Kidney (tissue), 13 donors: ENCODE measurements at regions not wholly inside any gene's neighbourhood (a gene's known extent, or its start where the extent isn't known, plus 50 kb on each side); places are given as distances from the start of the nearest gene placed in this dataset.
A peak's percentile ranks its signal among the peaks of the same experiment; 100 is the strongest.

Experiments
- DNase-seq, 5 donors: peaks; one replicate each; pipeline ENCODE4 v3.0.0-alpha.2; 2013 to 2020
- FAIRE-seq: peaks from 2 replicates; lab custom pipeline; 2012; peaks lifted over from hg19 to GRCh38; lab: Jason Lieb, UNC
- H3K27ac ChIP-seq, 2 donors: one replicate each; pipeline ENCODE4 v1.7.0; 2013; ENCODE audit warnings: low read depth in 2 of 2, low read length in 2 of 2, inconsistent platforms in 1 of 2
- H3K27me3 ChIP-seq: one replicate; pipeline ENCODE4 v1.7.1; 2013; ENCODE audit warnings: low read length, inconsistent platforms; ENCODE audit not compliant: control insufficient read depth, insufficient read depth
- H3K36me3 ChIP-seq, 3 donors: one replicate each; pipeline versions ENCODE4 v1.7.0 to v1.7.1; 2013; ENCODE audit warnings: low read length in 3 of 3, control low read depth in 1 of 3, inconsistent platforms in 1 of 3; ENCODE audit not compliant: insufficient read depth in 3 of 3, control insufficient read depth in 2 of 3
- H3K4me1 ChIP-seq, 3 donors: one replicate each; pipeline versions ENCODE4 v1.7.0 to v1.7.1; 2013; ENCODE audit warnings: low read length in 3 of 3, inconsistent platforms in 1 of 3, low read depth in 1 of 3; ENCODE audit not compliant: control insufficient read depth in 2 of 3, insufficient read depth in 2 of 3
- H3K4me3 ChIP-seq, 3 donors: one replicate each; pipeline versions ENCODE4 v1.7.0 to v1.8.1; 2013; ENCODE audit warnings: low read length in 3 of 3, control low read depth in 1 of 3, inconsistent platforms in 1 of 3
- H3K9ac ChIP-seq, 3 donors: one replicate each; pipeline versions ENCODE4 v1.7.0 to v1.7.1; 2013; ENCODE audit warnings: low read length in 3 of 3, control low read depth in 1 of 3, inconsistent platforms in 1 of 3
- H3K9me3 ChIP-seq, 3 donors: one replicate each; pipeline versions ENCODE4 v1.7.0 to v1.7.1; 2013; ENCODE audit warnings: low read length in 3 of 3, control low read depth in 1 of 3, inconsistent platforms in 1 of 3; ENCODE audit not compliant: control insufficient read depth in 2 of 3, insufficient read depth in 1 of 3
- intact Hi-C: fragments of 100-400 bp; cut with DNase I; formaldehyde crosslinking; loops from one replicate; pipeline ENCODE4 v1.11.1; 2022
- TF ChIP-seq, protein P1 (sequence below): IDR thresholded peaks from 3 replicates; pipeline ENCODE4 v1.5.1; 2012; ENCODE audit warnings: mild to moderate bottlenecking, moderate library complexity, borderline replicate concordance; ENCODE audit not compliant: insufficient read depth; ENCODE audit errors: extremely low read depth
- donor health status: control.
- donor health status: control.
- donor health status: control.
- donor health status: control.
- donor health status: control.
- donor health status: DM: yes; HTN: yes; CAD: no.
- donor health status: Normal renal cell carcinoma (clear cell type).

- Histone ChIP-seq H3K9ac (no peak overlapping the region), H3K27ac (no peak overlapping the region), H3K27me3 (no peaks in the 10 kb centered on the region), H3K36me3 (no peaks in the 10 kb centered on the region), H3K9me3 (no peaks in the 10 kb centered on the region), H3K4me1 (no peaks in the 10 kb centered on the region), H3K4me3 (no peak overlapping the region)
- DNase-seq (peak in 1 of 5 donors; percentile 13), FAIRE-seq (peak; percentile 38)
- TF ChIP-seq, protein P1, sequence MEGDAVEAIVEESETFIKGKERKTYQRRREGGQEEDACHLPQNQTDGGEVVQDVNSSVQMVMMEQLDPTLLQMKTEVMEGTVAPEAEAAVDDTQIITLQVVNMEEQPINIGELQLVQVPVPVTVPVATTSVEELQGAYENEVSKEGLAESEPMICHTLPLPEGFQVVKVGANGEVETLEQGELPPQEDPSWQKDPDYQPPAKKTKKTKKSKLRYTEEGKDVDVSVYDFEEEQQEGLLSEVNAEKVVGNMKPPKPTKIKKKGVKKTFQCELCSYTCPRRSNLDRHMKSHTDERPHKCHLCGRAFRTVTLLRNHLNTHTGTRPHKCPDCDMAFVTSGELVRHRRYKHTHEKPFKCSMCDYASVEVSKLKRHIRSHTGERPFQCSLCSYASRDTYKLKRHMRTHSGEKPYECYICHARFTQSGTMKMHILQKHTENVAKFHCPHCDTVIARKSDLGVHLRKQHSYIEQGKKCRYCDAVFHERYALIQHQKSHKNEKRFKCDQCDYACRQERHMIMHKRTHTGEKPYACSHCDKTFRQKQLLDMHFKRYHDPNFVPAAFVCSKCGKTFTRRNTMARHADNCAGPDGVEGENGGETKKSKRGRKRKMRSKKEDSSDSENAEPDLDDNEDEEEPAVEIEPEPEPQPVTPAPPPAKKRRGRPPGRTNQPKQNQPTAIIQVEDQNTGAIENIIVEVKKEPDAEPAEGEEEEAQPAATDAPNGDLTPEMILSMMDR = no peak
- intact Hi-C loops = no loop called here
Measured at GRCh38 chr2:12236136-12236844, 480.4 kb upstream of the TRIB2 start.

- FAIRE-seq (no peak), DNase-seq (no peak)
- no peak overlapping the region for H3K9ac ChIP-seq
- intact Hi-C loops = no loop called here
- H3K4me3 ChIP-seq = no peak overlapping the region
- no peak overlapping the region for H3K27ac ChIP-seq
- H3K9me3 ChIP-seq = no peaks in the 10 kb centered on the region
- H3K4me1 ChIP-seq = no peaks in the 10 kb centered on the region
- no peaks in the 10 kb centered on the region for H3K36me3 ChIP-seq
- TF ChIP-seq, protein P1 = no peak
- H3K27me3 ChIP-seq = no peaks in the 10 kb centered on the region
Measured at GRCh38 chr2:12240206-12240605, 476.5 kb upstream of the TRIB2 start.

DNA sequence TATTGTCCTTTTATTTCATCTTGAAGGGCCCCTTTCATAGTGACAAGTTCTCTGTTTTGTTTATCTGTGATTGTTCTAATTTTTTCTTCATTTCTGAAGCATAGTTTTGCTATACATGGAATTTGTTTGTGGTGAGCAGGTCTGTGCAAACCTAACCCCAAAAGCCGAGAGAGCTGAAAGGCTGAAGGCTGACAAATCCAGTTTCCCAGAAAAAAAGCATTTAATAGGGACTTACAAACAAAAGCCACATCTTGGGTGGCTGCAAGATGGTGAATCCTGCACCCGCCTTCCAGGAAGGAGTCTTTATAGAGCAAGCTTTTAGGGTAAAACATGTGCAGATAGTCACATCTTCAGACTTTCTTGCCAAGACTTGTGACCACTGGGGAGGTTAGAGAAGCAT lies 473.4 kb upstream of the TRIB2 start:
- Histone ChIP-seq H3K4me1 (no peaks in the 10 kb centered on the region), H3K9ac (no peak overlapping the region), H3K4me3 (no peak overlapping the region), H3K36me3 (no peaks in the 10 kb centered on the region), H3K9me3 (no peaks in the 10 kb centered on the region), H3K27ac (no peak overlapping the region), H3K27me3 (no peaks in the 10 kb centered on the region)
- FAIRE-seq = no peak
- intact Hi-C loops = no loop called here
- DNase-seq = no peak
- TF ChIP-seq, protein P1 = no peak

GRCh38 chr2:12244070-12244469 lies 472.7 kb upstream of the TRIB2 start:
- intact Hi-C loops = no loop called here
- H3K9ac ChIP-seq = no peak overlapping the region
- no peak for FAIRE-seq

More at GRCh38 chr2:12244070-12244469, 472.7 kb upstream of the TRIB2 start:
- H3K9me3 ChIP-seq = no peaks in the 10 kb centered on the region
- H3K27me3 ChIP-seq = no peaks in the 10 kb centered on the region
- TF ChIP-seq, protein P1 = no peak
- H3K4me3 ChIP-seq = no peak overlapping the region
- H3K36me3 ChIP-seq = no peaks in the 10 kb centered on the region
- no peak for DNase-seq
- no peaks in the 10 kb centered on the region for H3K4me1 ChIP-seq
- no peak overlapping the region for H3K27ac ChIP-seq
